HT1080 (cell line): ENCODE measurements at regions not wholly inside any gene's neighbourhood (a gene's known extent, or its start where the extent isn't known, plus 50 kb on each side); places are given as distances from the start of the nearest gene placed in this dataset.
"Not testable (repeated sequence)": the region's sequence is repeated elsewhere in the genome, so short reads cannot be mapped to it uniquely, and the experiment has no call there.

Experiments
- DNase-seq: peaks from one replicate; pipeline ENCODE4 v3.0.0-alpha.2; 2015; ENCODE audit warnings: low read depth

DNA sequence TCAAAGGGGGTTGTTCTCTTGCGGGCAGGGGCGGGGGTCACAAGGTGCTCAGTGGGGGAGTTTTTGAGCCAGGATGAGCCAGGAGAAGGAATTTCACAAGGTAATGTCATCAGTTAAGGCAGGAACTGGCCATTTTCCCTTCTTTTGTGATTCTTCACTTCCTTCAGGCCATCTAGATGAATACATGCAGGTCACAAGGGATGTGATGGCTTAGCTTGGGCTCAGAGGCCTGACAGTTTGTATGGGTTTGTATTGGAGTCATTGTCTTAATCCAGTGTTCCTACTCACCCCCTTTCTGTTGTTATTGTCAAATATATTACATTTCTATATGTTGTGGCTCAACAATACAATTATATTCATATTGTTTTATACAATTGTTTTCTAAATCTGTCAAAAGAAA lies 238.0 kb downstream of the SUCLG1 start:
- not testable (repeated sequence) for DNase-seq

- no peak for DNase-seq
Observed at GRCh38 chr2:84217456-84217855, 241.6 kb downstream of the SUCLG1 start.

DNA sequence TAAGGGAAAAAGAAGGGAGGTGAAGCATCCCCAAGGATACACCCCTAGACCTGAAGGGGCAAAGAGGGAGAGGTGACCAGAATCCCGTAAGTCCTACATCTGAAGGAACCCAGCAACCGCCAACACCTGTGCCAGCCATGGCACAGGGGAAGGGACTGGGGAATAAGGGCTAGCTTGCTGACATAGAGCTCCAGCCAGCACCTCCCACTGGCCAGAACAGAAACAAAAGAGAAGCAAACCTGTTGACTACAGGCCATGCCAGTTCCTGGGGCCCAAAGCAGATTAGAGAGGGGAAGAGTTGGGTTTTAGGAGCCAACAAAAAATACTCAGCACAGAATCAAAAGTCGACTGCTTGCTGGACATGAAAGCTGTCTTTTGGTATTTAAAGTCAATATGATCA lies 244.6 kb downstream of the SUCLG1 start:
- no peak for DNase-seq

DNA sequence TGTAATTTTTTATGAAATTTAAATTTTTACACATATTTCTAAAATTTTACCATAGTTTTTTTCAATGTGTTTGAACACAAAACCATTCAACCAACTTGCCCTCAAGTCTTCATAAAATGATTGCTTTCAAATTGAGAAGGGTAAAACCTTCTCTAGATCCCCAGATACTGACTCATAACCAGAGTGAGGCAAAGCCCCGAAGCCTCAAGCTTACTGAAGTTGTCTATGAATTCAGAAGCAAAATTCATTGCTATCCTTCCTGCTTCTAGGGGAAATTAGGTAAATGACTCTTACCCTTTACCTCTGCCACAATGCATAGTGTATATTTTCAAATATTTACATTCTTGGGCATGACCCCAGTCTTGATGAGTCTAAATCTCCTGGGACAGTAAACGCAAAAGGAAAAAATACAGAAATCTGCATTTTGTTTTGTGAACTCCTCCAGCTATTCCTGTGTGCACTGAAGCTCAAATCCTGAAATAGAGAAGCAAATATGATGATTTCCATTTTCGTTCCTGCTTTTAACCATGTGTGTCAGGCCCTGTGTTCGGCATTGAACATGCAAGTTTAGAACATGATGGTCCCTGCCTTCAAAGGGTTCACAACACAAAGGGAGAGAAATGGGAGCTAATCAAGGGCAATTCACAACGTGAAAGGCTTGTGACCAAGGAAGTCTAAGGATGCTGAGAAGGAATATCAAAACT lies 246.3 kb downstream of the SUCLG1 start:
- DNase-seq = no peak

GRCh38 chr2:84209941-84210340 lies 249.1 kb downstream of the SUCLG1 start:
- DNase-seq = no peak

DNA sequence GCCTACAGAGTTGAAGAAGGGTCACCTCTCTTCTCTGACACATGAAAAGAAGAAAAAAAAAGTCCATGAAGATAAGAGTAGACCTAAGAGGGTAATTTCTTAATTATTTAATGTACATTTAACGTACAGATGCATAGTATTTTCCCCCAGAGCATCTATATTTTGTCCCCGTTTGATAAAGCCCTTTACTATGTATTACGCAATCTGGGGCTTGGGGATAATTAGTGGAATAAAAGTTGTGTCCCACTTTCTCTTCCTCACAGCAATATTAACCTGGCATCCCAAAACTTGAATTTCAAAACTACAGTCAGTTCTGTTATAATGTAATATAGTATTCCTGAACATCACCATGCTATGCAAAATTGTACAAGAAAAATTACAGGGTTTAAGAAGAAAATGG lies 254.1 kb downstream of the SUCLG1 start:
- no peak for DNase-seq

GRCh38 chr2:84202166-84202565 lies 256.9 kb downstream of the SUCLG1 start:
- no peak for DNase-seq

DNA sequence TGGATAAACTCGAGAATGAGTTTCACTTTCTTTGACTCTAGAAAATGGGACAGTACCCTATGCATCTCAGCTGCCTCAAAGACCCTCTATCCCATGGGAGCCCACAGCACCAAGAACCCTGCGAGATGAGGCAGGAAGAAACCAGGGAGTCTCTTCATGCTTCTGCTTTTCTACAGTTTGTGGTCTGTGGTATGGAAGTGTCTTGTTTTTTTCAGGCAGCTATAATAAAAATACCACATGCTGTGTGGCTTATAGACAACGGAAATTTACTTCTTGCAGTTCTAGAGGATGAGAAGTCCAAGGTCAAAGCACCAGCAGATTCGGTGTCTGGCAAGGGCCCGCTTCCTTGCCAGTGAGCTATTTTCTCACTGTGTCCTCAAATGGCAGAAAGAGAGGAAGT lies 257.9 kb downstream of the SUCLG1 start:
- DNase-seq = no peak

DNA sequence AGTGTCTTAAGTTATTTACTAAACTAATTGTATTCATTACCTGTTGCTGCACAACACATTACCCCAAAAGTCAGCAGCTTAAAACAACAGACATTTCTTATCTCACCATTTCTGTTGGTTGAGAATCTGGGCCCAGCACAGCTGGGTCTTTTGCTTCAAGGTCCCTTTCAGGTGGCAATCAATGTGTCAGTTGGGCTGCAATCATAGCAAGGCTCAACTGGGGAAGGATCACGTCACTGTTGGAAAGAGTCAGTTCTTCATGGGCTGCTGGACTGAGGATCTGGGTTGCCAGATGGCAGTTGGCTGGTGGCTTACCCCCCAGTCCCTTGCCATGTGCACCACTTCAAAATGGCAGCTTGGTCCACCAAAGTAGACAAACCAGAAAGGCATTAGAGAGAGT lies 261.2 kb downstream of the SUCLG1 start:
- DNase-seq = no peak

GRCh38 chr2:84194949-84195644 lies 264.0 kb downstream of the SUCLG1 start:
- DNase-seq = no peak

GRCh38 chr2:84194181-84194580 lies 264.9 kb downstream of the SUCLG1 start:
- DNase-seq = no peak

- DNase-seq = no peak
Observed at GRCh38 chr2:84187258-84187657, 271.8 kb downstream of the SUCLG1 start.

GRCh38 chr2:84181927-84182326 lies 277.2 kb downstream of the SUCLG1 start:
- no peak for DNase-seq

- DNase-seq = no peak
Observed at GRCh38 chr2:84177733-84178132, 281.3 kb downstream of the SUCLG1 start.

GRCh38 chr2:84175970-84176369 lies 283.1 kb downstream of the SUCLG1 start:
- DNase-seq = no peak

GRCh38 chr2:84175340-84175739 lies 283.7 kb downstream of the SUCLG1 start:
- DNase-seq = no peak

- no peak for DNase-seq
Observed at GRCh38 chr2:84173041-84173440, 286.0 kb downstream of the SUCLG1 start.

GRCh38 chr2:84170979-84171378 lies 288.1 kb downstream of the SUCLG1 start:
- no peak for DNase-seq

DNA sequence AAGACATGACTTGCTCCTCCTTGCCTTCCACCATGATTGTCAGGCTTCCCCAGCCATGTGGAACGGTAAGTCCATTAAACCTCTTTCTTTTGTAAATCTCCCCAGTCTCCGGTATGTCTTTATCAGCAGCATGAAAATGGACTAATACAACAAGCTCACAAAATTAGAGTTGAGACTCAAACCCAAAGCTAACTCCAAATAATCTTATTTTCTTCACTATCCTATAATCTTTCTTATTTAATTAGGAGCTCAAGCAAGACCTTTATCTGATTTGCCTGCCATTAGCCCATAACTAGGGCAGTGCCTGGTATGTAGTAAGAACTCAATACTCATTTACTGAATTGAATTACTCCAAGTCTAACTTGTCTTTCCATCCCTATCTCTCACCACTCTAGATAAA lies 289.2 kb downstream of the SUCLG1 start:
- no peak for DNase-seq

- DNase-seq = not testable (repeated sequence)
Observed at GRCh38 chr2:84168552-84168951, 290.5 kb downstream of the SUCLG1 start.

GRCh38 chr2:84165256-84165655 lies 293.8 kb downstream of the SUCLG1 start:
- DNase-seq = no peak

GRCh38 chr2:84160453-84160852 lies 298.6 kb downstream of the SUCLG1 start:
- DNase-seq = no peak

DNA sequence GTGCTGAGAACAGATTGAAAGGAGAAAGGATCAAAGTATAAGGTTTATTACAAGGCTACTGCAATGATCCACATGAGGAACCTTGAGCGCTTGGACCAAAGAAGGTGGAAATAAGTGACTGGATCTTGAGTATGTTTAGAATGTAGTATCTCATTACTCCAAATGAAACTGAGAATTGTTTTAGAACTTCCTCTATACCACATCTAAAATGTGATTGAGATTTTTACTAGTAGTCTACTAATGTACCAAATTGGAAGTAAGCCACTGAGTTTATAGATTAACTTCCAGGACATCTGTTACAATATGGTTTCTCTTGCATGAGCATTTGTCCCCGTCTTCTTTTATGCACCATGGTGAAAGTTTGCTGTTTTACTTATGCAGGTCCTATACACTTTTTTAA lies 300.5 kb downstream of the SUCLG1 start:
- DNase-seq = no peak
